NCI-H2227 treated with DMSO at 0.1 percent for 48 hours (cell line): ENCODE measurements at regions not wholly inside any gene's neighbourhood (a gene's known extent, or its start where the extent isn't known, plus 50 kb on each side); places are given as distances from the start of the nearest gene placed in this dataset.
A peak's percentile ranks its signal among the peaks of the same experiment; 100 is the strongest.

ENCODE experiments used
- DNase-seq: peaks from one replicate; lab custom pipeline; 2025; lab: John Stamatoyannopoulos, UW

GRCh38 chr4:67229148-67229547 lies 316.2 kb downstream of the CENPC start:
- DNase-seq, result no peak

- no peak for DNase-seq
These were observed 324.4 kb downstream of the CENPC start for GRCh38 chr4:67220861-67221260.

GRCh38 chr4:67218883-67219282 lies 326.4 kb downstream of the CENPC start:
- no peak for DNase-seq

DNA sequence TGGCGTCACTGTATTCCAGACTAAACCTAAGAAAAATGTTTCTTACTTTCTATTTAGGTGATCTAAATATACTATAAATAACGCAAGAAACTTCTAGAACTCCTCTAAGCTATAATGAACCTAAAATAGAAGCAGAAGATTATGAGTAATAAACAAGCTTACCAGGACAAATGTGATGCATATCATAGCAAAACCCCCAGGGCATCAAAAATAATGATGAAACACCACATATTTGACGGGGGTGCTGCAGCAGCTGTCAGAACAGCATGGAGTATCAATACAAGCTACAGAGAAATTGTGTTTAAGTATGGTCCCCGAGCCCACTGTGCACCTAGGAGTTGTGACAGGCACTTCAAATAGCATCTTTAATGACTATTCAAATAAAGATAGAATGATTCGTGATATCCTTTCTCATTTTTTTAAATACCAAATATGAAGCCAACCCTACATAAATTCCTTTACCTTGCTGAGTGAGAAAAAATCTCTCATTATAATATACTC lies 337.3 kb downstream of the CENPC start:
- no peak for DNase-seq

- no peak for DNase-seq
These were observed 340.9 kb downstream of the CENPC start for GRCh38 chr4:67204441-67204840.

- DNase-seq, result no peak
These were observed 344.0 kb downstream of the CENPC start for GRCh38 chr4:67201334-67201733.

- DNase-seq, result no peak
These were observed 346.6 kb downstream of the CENPC start for GRCh38 chr4:67198727-67199126.

GRCh38 chr4:67167849-67168248 lies 377.5 kb downstream of the CENPC start:
- no peak for DNase-seq

DNA sequence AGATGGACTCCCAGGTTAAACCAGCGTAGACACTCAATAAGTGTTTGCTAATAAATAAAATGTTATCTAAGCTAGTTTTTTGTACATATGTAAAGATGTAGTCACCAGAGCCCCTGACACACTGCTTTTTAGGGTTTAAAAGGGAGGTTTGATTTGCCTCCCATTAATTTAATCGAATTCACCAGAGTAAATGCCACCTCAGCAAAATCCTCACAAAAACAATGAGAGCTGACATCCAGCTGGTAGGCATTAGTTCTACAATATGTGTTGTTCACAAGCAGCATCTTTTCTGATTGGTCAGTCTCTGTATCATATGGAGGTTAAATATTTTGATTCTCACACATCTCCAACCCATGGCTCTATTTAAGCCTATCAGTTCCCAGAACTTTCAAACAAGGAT lies 382.6 kb downstream of the CENPC start:
- DNase-seq, result no peak

DNA sequence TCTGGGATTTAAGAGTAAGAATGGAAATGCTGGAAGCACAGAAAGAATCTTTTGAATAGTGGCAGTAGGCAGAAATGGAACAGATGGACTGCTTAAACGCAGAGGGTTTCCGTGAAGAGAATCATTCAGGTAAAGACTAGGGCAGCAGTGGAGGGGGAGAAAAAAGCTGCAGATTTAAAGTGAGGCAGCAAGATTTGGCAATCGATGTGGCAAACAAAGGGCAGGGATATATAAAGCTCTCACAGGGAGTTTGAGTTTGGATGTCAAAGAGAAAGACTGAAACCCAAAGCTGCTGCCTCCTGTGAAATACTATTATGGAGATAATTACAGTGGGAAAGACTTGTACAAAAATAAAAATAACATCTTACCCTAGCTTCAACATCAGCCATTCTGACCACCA lies 384.0 kb downstream of the CENPC start:
- peak; percentile 18 for DNase-seq

GRCh38 chr4:67160394-67160793 lies 384.9 kb downstream of the CENPC start:
- DNase-seq, result no peak

GRCh38 chr4:67158666-67159065 lies 386.6 kb downstream of the CENPC start:
- DNase-seq, result no peak

DNA sequence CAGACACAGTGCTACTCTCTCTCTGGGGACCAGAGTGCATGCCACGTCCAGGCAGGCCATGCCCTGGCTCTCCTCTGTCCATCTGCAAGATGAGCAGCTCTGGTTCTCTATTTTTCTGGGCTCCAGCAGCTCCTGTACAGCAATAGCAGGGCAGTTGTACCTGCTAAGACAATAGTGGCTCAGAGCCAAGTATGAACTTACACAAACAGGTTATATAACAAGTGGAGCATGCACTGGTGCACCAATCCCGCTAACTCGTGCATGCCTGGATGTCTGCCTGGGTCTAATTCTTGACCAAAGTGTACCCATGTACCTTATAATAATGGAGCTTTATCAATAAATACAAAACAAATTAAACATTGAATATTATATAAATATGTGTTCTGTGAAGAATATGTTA lies 392.3 kb downstream of the CENPC start:
- DNase-seq, result no peak

DNA sequence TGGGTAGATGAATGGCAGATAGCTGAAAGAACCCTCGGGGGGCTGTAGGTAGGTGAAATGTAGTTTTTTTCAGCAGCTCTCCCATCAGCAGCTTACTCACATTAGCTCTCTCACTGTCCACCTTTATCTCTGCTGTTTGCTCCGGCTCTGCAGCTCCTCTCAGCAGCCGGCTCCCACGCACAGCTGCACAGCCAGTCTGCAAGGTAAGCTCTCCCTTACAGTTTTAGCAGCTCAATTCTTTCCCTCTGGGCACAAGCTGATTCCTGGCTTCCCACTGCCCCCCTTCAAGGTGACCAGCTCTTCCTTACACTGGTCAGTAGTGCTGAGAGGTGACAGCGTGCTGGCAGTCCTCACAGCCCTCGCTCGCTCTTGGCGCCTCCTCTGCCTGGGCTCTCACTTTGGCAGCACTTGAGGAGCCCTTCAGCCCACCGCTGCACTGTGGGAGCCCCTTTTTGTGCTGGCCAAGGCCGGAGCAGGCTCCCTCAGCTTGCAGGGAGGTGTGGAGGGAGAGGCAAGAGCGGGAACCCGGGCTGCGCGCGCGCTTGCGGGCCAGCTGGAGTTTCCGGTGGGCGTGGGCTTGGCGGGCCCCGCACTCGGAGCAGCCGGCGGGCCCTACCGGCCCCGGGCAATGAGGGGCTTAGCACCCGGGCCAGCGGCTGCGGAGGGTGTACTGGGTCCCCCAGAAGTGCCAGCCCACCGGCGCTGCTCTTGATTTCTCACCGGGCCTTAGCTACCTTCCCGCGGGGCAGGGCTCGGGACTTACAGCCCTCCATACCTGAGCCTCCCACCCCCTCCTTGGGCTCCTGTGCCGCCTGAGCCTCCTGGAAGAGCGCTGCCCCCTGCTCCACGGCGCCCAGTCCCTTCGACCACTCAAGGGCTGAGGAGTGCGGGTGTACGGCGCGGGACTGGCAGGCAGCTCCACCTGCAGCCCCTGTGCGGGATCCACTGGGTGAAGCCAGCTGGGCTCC lies 393.6 kb downstream of the CENPC start:
- no peak for DNase-seq

- no peak for DNase-seq
These were observed 403.7 kb downstream of the CENPC start for GRCh38 chr4:67141586-67141985.

GRCh38 chr4:67134616-67135015 lies 410.7 kb downstream of the CENPC start:
- no peak for DNase-seq

DNA sequence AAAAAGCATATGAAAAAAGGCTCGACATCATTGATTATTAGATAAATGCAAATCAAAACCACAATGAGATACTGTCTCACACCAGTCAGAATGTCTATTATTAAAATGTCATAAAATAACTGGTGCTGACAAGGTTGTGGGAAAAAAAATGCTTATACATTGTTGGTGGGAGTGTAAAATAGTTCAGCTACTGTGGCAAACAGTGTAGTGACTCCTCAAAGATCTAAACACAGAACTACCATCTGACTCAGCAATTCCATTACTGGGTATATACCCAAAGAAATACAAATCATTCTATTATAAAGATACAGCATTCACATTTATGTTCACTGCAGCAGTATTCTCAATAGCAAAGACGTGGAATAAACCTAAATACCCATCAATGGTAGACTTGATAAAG lies 412.1 kb downstream of the CENPC start:
- no peak for DNase-seq

- no peak for DNase-seq
These were observed 414.1 kb downstream of the CENPC start for GRCh38 chr4:67131224-67131623.

- DNase-seq, result no peak
These were observed 414.9 kb downstream of the CENPC start for GRCh38 chr4:67130411-67130810.

DNA sequence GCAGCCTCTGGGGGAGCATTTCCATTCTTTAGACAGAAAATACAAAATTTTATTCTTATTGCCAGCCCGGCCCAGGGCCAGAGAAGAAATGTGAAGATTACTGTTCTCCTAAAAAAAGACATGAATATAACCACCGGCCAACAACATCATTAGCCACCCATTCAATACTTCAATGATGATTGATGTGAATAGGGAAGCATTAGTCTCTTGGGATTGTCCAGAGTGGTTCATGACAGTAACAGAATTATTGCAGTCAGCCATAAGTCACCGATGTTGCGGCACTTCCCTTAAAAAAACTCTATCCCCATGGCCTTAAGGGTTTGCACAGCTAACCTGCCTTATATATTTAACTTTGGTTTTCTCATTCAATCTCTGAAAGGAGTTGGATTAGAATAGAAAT lies 418.7 kb downstream of the CENPC start:
- no peak for DNase-seq

- DNase-seq, result no peak
These were observed 419.4 kb downstream of the CENPC start for GRCh38 chr4:67125636-67126514.

- DNase-seq, result no peak
These were observed 420.6 kb downstream of the CENPC start for GRCh38 chr4:67124716-67125115.

- DNase-seq, result peak; percentile 14
These were observed 423.3 kb downstream of the CENPC start for GRCh38 chr4:67122029-67122428.
